Activated naive CD4-positive, alpha-beta T cell treated with anti-CD3 and anti-CD28 coated beads, Interleukin-2, amount 50 U/mL, for 72 hours (primary cell): ENCODE measurements at regions not wholly inside any gene's neighbourhood (a gene's known extent, or its start where the extent isn't known, plus 50 kb on each side); places are given as distances from the start of the nearest gene placed in this dataset.

Experiments
- ATAC-seq, 2 donors: fragments of 150-1000 bp; cut with Tn5 transposase; 2 replicates each; pipeline ENCODE4 v1.10.0; 2021; ENCODE audit warnings: mild to moderate bottlenecking in 2 of 2, moderate library complexity in 2 of 2
- DNase-seq, 2 donors: peaks; one replicate each; pipeline ENCODE4 v3.0.0; 2021 to 2022; ENCODE audit warnings: low spot score in 2 of 2
- H3K27ac Mint-ChIP-seq, 2 donors: one replicate each; pipeline ENCODE4 v1.8.0; 2022; ENCODE audit warnings: mild to moderate bottlenecking in 2 of 2, mixed read lengths in 2 of 2
- H3K36me3 Mint-ChIP-seq, 2 donors: one replicate each; pipeline ENCODE4 v1.8.0; 2022; ENCODE audit warnings: mixed read lengths in 2 of 2
- H3K9me3 Mint-ChIP-seq, 2 donors: one replicate each; pipeline ENCODE4 v1.8.0; 2022; ENCODE audit warnings: mixed read lengths in 2 of 2

DNA sequence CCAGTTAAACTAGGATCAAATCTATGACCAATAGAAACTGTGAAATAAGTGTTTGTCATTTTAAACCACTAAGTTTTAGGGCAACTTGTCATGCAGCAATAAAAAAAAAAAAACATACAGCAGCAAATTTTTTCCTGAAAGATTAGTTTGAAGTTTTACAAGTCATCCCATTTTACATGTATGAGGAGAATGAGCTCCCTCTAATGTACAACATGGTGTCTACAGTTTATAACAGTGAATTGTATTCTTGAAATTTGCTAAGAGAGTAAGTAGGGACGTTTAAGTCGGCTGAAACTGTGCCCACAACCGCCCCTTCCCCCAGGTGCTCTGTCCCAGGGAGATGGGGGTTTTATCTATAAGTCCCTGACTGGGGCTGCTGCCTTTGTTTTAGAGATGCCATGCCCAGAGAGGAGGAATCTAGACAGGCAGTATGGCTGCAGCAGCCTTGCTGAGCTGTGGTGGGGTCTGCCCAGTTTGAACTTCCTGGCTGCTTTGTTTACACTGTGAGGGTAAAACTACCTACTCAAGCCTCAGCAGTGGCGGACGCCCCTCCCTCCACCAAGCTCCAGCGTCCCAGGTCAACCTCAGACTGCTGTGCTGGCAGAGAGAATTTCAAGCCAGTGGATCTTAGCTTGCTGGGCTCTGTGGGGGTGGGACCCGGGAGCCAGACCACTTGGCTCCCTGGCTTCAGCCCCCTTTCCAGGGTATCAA is 499.3 kb upstream of the CT83 start:
- no peak overlapping the region for H3K27ac Mint-ChIP-seq
- no peak for ATAC-seq
- H3K9me3 Mint-ChIP-seq = peaks cover 4% of the 10 kb centered on the region in 2 donors
- peaks cover 0 to 5% of the 10 kb centered on the region in 2 donors for H3K36me3 Mint-ChIP-seq
- no peak for DNase-seq

DNA sequence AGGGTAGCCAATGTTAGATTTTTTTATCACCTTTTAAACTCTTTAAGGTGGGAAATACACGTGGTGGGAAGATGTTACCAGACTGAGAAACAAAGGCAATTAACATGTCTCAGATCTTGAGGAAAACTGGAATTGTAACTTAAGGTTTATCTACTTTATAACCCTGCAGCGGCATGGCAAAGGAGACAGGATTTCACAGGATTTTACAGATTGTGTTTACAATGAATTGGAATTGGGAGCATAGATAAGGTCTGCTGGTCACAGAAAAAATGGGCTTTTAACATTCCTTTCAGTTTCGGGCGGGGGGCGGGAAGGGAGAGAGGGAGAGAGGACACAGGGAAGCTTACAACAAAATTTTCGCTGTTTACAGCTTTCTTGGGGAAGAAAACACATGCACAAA is 467.5 kb upstream of the CT83 start:
- no peak overlapping the region for H3K27ac Mint-ChIP-seq
- no peak for DNase-seq
- no peak for ATAC-seq
- no peaks in the 10 kb centered on the region for H3K9me3 Mint-ChIP-seq
- H3K36me3 Mint-ChIP-seq = no peaks in the 10 kb centered on the region

DNA sequence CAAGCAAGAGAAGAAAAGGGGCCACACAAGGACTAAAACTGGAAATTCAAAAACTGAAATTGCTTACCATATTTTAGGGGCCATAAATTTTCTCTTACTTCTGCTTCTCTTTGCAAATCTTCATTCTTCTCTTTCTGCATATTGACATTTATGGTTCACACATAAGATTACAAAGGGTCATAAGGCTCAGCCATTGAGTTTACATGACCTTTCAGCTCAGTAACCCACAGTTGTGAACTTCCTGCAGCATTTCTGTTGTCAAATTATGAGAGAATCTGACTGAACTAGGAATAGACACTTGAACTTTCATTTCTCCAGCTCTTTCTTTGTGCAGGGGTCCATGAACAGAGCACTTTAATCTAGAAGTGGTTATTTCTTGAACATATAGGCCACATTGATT is 434.8 kb upstream of the CT83 start:
- ATAC-seq (no peak), DNase-seq (no peak)
- Mint-ChIP-seq H3K27ac (no peak overlapping the region), H3K36me3 (no peaks in the 10 kb centered on the region), H3K9me3 (peaks cover 0 to 4% of the 10 kb centered on the region in 2 donors)

DNA sequence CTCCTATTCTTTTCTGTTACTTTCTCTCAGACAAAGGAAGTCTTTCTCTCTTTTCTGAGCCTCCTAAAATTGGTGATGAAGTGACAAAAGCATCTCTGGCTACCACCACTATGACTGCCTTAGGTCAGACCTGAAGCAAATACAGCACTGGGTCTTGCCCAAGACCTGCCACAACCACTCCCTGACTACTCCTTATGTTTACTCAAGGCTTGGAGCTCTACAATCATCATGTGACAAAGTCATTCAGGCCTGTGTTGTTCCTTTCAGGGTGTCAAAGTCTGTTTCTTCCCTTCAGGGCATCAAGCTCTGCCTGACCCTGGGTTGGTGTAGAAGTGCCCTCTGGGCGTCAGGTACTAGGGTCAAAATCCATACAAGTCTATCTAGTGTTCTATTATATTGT is 419.2 kb upstream of the CT83 start:
- ATAC-seq (no peak), DNase-seq (no peak)
- peaks cover 9 to 12% of the 10 kb centered on the region in 2 donors for H3K9me3 Mint-ChIP-seq
- H3K36me3 Mint-ChIP-seq = no peaks in the 10 kb centered on the region
- no peak overlapping the region for H3K27ac Mint-ChIP-seq

DNA sequence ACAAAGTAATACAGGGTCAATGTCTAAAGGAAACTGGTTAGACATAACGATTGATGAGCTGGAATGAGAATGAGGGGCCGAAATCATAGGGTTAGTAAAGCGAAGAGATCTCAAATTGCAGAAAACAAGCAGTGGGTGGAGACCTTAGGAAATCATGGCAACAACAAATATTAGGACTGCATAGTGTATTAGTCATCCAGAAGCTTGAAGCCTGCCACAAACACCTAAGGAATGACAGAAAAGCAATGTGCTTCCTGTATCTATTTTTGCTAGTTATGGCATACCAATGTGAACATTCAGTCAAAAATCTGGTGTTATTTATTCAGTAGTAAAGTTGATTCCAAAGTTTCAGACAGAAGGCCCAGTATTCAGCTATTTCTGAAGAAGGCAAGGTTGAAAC is 410.9 kb upstream of the CT83 start:
- ATAC-seq = no peak
- peaks cover 0 to 3% of the 10 kb centered on the region in 2 donors for H3K9me3 Mint-ChIP-seq
- DNase-seq = no peak
- no peaks in the 10 kb centered on the region for H3K36me3 Mint-ChIP-seq
- H3K27ac Mint-ChIP-seq = no peak overlapping the region

DNA sequence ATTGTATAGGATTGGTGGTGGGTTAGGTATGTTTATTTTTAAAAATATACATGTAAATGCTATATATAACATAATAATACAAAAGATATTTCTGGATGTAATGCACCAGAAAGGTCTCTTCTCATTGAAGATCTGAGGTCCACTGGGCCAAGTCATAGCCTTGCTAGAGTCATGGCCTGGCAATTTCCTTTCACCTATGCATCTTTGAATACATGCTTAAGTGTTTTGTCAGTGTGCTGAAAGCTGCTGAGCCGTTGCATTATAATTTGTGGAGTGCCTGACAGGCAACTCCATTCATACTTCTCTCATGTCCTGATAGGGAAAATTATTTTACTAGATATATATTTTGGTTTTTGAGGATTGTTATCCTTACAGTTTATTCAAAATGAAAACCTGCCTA is 410.2 kb upstream of the CT83 start:
- H3K27ac Mint-ChIP-seq = no peak overlapping the region
- no peaks in the 10 kb centered on the region for H3K36me3 Mint-ChIP-seq

DNA sequence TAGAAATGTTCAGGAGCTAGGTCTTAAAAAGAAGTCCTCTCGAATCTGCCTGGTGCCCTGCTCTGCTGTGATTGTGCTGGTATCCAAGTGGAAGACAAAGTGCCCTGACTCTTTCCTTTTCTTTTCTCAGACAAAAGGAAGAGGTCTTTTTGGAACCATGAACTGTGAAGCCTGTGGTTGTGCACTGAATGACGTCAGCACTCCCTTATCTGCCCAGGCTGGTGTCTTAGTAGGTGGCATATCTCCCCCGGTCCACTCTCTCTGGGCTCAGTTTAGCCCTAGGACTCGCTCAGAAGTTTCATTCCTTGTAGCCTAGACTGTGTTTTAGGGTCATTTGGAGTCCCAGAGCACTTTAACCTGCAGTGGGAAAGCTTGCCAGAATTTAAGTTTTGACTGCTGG is 400.3 kb upstream of the CT83 start:
- no peak for ATAC-seq
- Mint-ChIP-seq H3K36me3 (no peaks in the 10 kb centered on the region), H3K9me3 (peaks cover 0 to 4% of the 10 kb centered on the region in 2 donors)

More for the DNA sequence above, 410.2 kb upstream of the CT83 start:
- ATAC-seq = no peak
- DNase-seq = no peak
- peaks cover 0 to 3% of the 10 kb centered on the region in 2 donors for H3K9me3 Mint-ChIP-seq

DNA sequence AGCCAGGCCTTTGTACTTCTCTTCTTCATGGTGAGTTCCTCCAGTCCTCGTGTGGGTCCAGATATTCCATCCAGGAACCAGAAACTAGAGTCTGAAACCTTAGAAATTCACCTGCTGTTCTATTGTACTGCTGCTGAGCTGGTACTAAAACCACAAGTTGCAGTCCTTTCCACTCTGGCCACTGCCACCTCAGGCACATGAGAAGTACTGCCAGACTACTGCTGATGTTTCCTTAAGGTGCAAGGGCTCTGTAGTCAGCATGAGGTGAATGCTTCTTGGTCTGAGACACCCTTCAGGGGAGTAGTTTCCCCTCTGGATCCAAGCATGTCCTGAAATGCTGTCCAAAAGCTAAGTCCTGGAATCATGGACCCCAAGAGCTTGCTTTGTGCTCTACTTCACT is 399.6 kb upstream of the CT83 start:
- no peak for DNase-seq
- Mint-ChIP-seq H3K27ac (no peak overlapping the region), H3K9me3 (peaks cover 0 to 3% of the 10 kb centered on the region in 2 donors), H3K36me3 (no peaks in the 10 kb centered on the region)
- ATAC-seq = no peak

More for the DNA sequence above, 400.3 kb upstream of the CT83 start:
- H3K27ac Mint-ChIP-seq = no peak overlapping the region
- no peak for DNase-seq

DNA sequence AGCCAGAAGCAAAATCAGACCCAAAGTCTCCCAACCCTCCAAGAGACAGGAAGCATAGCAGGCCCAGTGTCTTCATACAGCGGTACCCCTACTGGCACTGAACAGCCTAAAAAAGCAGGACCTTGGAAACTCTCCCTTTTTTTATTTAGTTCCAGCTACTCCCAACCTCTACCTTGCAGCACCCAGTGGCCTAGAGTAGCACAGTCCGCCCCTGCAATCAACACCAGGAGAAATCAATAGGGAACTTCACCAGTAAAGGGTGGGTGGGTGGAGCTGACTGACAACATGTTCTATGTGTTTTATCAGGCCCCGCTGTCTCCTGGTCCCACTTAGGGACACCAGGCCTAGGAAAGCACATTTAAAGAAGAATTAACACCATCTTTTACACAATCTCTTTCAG is 378.5 kb upstream of the CT83 start:
- H3K9me3 Mint-ChIP-seq = peaks cover 2 to 3% of the 10 kb centered on the region in 2 donors
- ATAC-seq (no peak), DNase-seq (no peak)
- no peak overlapping the region for H3K27ac Mint-ChIP-seq
- H3K36me3 Mint-ChIP-seq = no peaks in the 10 kb centered on the region

DNA sequence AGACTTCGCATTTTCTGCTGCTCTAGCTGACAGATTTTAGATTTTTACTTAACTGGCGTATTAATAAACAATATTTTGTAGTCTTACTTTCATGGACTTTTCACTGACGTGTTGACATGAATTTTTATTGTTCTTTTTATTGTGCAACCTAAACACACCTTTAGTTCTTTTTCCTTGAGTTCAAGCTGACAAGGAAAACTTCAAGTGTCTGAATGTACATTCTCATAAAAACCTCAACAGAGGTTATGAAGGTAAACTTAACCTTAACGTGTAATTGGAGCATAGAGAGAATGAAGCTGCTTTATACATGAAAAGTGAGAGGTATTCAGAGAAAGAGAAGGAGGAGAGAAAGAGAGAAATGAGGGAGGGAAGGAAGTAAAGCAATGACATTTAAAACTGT is 364.3 kb upstream of the CT83 start:
- H3K9me3 Mint-ChIP-seq = no peaks in the 10 kb centered on the region

DNA sequence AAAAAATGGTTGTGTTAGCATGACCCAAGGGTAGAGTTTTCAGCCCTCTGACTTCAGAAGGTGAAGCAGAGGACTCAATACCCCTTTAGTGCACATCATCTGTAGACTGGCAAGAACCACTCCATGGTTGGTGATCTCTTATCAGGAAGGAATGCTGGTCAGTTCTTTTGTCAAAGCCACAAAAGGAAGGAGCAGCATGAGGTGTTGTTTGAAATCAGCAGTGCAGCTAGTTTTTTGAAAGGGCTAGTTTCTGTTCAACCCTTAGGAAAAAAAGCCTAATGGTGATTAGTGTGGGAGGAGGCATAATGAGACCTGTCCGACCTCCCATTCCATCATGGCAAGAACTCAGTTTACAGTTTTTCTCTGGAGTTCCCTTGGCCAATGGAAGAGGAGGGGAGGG is 362.0 kb upstream of the CT83 start:
- no peaks in the 10 kb centered on the region for H3K36me3 Mint-ChIP-seq
- H3K9me3 Mint-ChIP-seq = no peaks in the 10 kb centered on the region
- DNase-seq (no peak), ATAC-seq (no peak)
- no peak overlapping the region for H3K27ac Mint-ChIP-seq

More for the DNA sequence above, 364.3 kb upstream of the CT83 start:
- Mint-ChIP-seq H3K27ac (no peak overlapping the region), H3K36me3 (no peaks in the 10 kb centered on the region)
- DNase-seq = no peak
- ATAC-seq = no peak

DNA sequence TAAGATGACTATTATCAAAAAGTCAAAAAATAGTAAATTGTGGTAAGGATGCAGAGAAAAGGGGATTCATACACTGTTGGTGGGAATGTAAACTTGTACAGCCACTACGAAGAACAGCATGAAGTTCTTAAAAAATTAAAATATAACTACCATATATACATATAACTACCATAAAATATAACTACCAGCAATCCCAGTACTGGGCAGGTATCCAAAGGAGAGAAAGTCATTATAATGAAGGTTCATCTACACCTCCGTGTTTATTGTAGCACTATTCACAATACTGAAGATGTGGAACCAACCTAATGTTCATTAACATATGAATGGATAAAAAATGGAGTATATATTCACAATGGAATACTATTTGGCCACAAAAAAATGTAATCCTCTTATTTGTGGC is 360.9 kb upstream of the CT83 start:
- H3K36me3 Mint-ChIP-seq = no peaks in the 10 kb centered on the region
- no peaks in the 10 kb centered on the region for H3K9me3 Mint-ChIP-seq
- no peak overlapping the region for H3K27ac Mint-ChIP-seq
- no peak for ATAC-seq
- no peak for DNase-seq

DNA sequence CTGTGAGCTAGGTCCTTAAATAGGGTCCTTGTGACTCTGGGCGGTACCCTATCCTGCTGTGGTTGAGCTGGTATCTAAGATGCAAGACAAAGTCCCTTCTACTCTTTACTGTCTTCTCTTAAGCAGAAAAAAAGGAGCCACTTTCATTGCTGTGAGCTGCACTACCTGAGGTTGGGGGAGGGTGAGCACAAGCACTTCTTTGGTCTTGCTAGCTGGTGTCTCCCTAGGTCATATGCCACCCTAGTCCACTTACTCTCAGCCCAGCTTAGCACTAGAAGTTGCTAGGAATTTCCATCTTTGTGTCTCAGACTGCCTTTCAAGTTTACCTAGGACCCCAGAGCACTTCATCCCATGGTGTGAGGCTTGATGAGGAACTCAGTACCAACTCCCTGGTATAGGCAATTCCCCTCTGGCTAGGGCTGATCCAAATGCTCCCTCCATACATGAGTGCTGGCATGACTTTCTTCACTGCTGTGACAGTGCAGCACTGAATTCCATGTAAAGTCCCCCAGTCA is 343.6 kb upstream of the CT83 start:
- Mint-ChIP-seq H3K27ac (no peak overlapping the region), H3K9me3 (no peaks in the 10 kb centered on the region), H3K36me3 (no peaks in the 10 kb centered on the region)
- DNase-seq (no peak), ATAC-seq (no peak)

DNA sequence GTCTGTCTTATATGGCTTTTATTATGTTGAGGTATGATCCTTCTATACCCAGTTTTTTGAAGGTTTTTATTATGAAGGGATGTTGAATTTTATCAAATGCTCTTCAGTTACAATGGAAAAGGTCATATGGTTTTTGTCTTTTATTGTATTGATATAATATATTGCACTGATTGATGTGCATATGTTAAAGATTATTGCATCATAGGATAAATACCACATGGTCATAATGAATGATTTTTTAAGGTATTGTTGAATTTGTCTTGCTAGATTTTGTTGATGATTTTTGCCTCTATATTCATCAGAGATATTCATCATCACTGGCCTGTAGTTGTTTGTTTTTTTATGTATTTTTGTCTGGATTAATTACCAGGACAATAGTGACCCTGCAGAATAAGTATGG is 339.2 kb upstream of the CT83 start:
- ATAC-seq (no peak), DNase-seq (no peak)
- no peaks in the 10 kb centered on the region for H3K36me3 Mint-ChIP-seq
- H3K27ac Mint-ChIP-seq = no peak overlapping the region
- peaks cover 0 to 3% of the 10 kb centered on the region in 2 donors for H3K9me3 Mint-ChIP-seq

DNA sequence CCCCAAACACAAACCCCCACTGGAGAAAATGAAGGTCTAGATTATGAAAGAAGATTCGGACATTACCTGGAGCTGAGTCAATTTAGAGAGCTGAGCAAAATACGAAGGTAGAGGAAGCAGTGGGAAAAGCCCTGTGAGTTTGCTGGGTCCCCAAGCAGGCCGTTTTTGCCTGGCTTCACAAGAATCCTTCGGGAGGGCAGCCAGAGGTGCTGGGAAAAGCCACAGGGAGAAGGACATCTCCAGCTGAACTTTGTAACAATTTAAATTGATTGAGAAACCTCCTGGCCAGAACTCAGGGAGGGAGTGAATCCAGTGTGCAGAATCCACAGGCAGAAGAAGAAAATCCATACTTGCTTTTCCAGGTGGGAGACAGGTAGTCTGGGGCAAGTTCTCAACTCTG is 319.1 kb upstream of the CT83 start:
- no peaks in the 10 kb centered on the region for H3K36me3 Mint-ChIP-seq
- ATAC-seq = no peak
- no peak for DNase-seq
- peaks cover 5 to 12% of the 10 kb centered on the region in 2 donors for H3K9me3 Mint-ChIP-seq
- H3K27ac Mint-ChIP-seq = no peak overlapping the region

DNA sequence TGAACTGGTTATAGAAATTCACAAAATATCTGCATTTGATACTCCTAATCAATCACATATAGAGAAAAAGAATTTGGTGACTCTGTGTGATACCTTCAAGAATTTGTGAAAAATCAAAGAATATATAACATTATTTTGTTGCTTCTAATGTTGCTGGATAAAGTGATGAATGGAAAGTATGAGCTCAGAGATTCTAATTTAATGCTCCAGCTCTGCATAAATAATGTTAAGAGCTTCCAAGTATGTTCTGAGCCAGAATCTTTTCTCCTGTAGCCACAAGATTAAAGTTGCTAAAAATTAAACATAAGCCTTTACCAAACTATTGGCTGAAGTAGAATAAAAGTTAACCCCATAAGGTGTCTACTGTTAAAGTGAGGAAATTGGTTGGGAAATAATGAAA is 294.7 kb upstream of the CT83 start:
- ATAC-seq = no peak
- Mint-ChIP-seq H3K27ac (no peak overlapping the region), H3K36me3 (no peaks in the 10 kb centered on the region), H3K9me3 (no peaks in the 10 kb centered on the region)
- no peak for DNase-seq

DNA sequence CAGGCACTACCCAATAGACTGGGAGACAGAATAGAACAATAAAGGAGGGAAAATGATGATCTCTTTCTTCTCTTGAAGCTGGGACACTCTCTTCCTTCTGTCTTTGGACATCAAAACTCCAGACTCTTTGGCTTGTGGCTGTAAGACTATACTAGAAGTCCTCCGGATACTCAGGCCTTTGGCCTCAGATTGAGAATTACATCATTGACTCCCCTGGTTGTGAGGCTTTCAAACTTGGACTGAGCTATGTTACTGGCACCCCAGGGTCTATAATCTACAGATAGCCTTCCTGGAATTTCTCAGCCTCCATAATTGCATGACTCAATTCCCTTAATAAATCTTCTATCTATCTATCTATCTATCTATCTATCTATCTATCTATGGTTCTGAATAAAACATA is 294.2 kb upstream of the CT83 start:
- Mint-ChIP-seq H3K9me3 (no peaks in the 10 kb centered on the region), H3K36me3 (no peaks in the 10 kb centered on the region), H3K27ac (no peak overlapping the region)
- no peak for ATAC-seq
- no peak for DNase-seq

DNA sequence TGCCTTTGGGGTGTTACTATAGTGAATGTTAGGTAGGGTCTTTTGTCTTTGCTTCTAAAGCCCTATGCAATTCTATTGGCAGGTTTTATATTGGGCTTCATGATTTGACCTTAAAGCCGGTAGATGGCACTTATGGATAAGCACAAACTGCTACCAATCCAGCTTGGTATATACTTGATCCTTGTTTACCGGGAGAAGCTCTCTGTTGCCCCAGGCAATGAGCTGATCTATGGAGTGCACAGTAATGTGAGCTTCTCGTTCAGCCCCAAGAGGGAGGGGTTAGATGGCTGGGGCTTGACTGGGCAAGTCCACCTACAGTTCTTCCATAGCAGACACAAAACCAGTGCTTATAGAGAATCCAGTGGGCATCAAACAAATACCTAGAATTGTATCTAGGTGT is 287.2 kb upstream of the CT83 start:
- Mint-ChIP-seq H3K9me3 (peaks cover 0 to 3% of the 10 kb centered on the region in 2 donors), H3K27ac (no peak overlapping the region), H3K36me3 (no peaks in the 10 kb centered on the region)
- ATAC-seq = no peak
- DNase-seq = no peak
